Kidney (tissue), 13 donors: ENCODE measurements at regions not wholly inside any gene's neighbourhood (a gene's known extent, or its start where the extent isn't known, plus 50 kb on each side); places are given as distances from the start of the nearest gene placed in this dataset.

Source experiments
- DNase-seq, 5 donors: peaks; one replicate each; pipeline ENCODE4 v3.0.0-alpha.2; 2013 to 2020
- FAIRE-seq: peaks from 2 replicates; lab custom pipeline; 2012; peaks lifted over from hg19 to GRCh38; lab: Jason Lieb, UNC
- H3K27ac ChIP-seq, 2 donors: one replicate each; pipeline ENCODE4 v1.7.0; 2013; ENCODE audit warnings: low read depth in 2 of 2, low read length in 2 of 2, inconsistent platforms in 1 of 2
- H3K27me3 ChIP-seq: one replicate; pipeline ENCODE4 v1.7.1; 2013; ENCODE audit warnings: low read length, inconsistent platforms; ENCODE audit not compliant: control insufficient read depth, insufficient read depth
- H3K36me3 ChIP-seq, 3 donors: one replicate each; pipeline versions ENCODE4 v1.7.0 to v1.7.1; 2013; ENCODE audit warnings: low read length in 3 of 3, control low read depth in 1 of 3, inconsistent platforms in 1 of 3; ENCODE audit not compliant: insufficient read depth in 3 of 3, control insufficient read depth in 2 of 3
- H3K4me1 ChIP-seq, 3 donors: one replicate each; pipeline versions ENCODE4 v1.7.0 to v1.7.1; 2013; ENCODE audit warnings: low read length in 3 of 3, inconsistent platforms in 1 of 3, low read depth in 1 of 3; ENCODE audit not compliant: control insufficient read depth in 2 of 3, insufficient read depth in 2 of 3
- H3K4me3 ChIP-seq, 3 donors: one replicate each; pipeline versions ENCODE4 v1.7.0 to v1.8.1; 2013; ENCODE audit warnings: low read length in 3 of 3, control low read depth in 1 of 3, inconsistent platforms in 1 of 3
- H3K9ac ChIP-seq, 3 donors: one replicate each; pipeline versions ENCODE4 v1.7.0 to v1.7.1; 2013; ENCODE audit warnings: low read length in 3 of 3, control low read depth in 1 of 3, inconsistent platforms in 1 of 3
- H3K9me3 ChIP-seq, 3 donors: one replicate each; pipeline versions ENCODE4 v1.7.0 to v1.7.1; 2013; ENCODE audit warnings: low read length in 3 of 3, control low read depth in 1 of 3, inconsistent platforms in 1 of 3; ENCODE audit not compliant: control insufficient read depth in 2 of 3, insufficient read depth in 1 of 3
- CTCF ChIP-seq: IDR thresholded peaks from 3 replicates; pipeline ENCODE4 v1.5.1; 2012; ENCODE audit warnings: mild to moderate bottlenecking, moderate library complexity, borderline replicate concordance; ENCODE audit not compliant: insufficient read depth; ENCODE audit errors: extremely low read depth
- intact Hi-C: fragments of 100-400 bp; cut with DNase I; formaldehyde crosslinking; loops from one replicate; pipeline ENCODE4 v1.11.1; 2022
- donor health status: control.
- donor health status: control.
- donor health status: control.
- donor health status: control.
- donor health status: control.
- donor health status: DM: yes; HTN: yes; CAD: no.
- donor health status: Normal renal cell carcinoma (clear cell type).

- FAIRE-seq = no peak
- intact Hi-C loops = no loop called here
- TF ChIP-seq CTCF = no peak
- peak in 3 of 5 donors; percentile 50 to 85 (median 71) for DNase-seq
- Histone ChIP-seq H3K4me1 (peaks cover 0 to 3% (median 0%) of the 10 kb centered on the region in 3 donors), H3K27me3 (no peaks in the 10 kb centered on the region), H3K4me3 (no peak overlapping the region), H3K9me3 (no peaks in the 10 kb centered on the region), H3K9ac (no peak overlapping the region), H3K27ac (peak overlapping the region in 1 of 2 donors; percentile 13), H3K36me3 (no peaks in the 10 kb centered on the region)
Observed at GRCh38 chr6:111985202-111985731, 68.6 kb upstream of the CCN6 start.

DNA sequence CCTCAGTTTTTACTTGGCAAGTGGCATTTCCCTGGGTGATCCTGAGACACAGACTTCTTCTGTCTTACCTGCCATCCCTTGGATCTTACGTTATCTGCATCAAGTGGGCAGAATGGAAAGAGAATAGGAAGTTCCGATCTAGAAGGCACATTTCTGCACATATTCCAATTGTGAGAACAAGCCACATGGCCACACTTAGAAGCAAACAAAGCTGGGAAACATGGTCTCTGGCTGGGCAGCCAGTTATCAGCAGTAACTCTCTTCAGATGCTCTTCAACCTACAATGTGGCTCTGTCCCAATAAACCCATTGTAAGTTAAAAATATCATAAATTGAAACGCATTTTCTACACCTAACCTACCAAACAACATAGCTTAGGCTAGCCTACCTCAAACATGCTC is 67.3 kb upstream of the CCN6 start:
- Histone ChIP-seq H3K36me3 (no peaks in the 10 kb centered on the region), H3K4me1 (peaks cover 0 to 3% (median 0%) of the 10 kb centered on the region in 3 donors), H3K4me3 (no peak overlapping the region), H3K9me3 (no peaks in the 10 kb centered on the region), H3K9ac (no peak overlapping the region), H3K27ac (no peak overlapping the region), H3K27me3 (no peaks in the 10 kb centered on the region)
- DNase-seq = no peak
- TF ChIP-seq CTCF = no peak
- no peak for FAIRE-seq
- intact Hi-C loops = no loop called here

- no peaks in the 10 kb centered on the region for H3K9me3 ChIP-seq
- FAIRE-seq = no peak
- no peak overlapping the region for H3K4me3 ChIP-seq
- no peak for DNase-seq
- H3K36me3 ChIP-seq = no peaks in the 10 kb centered on the region
- intact Hi-C loops = no loop called here
- H3K27ac ChIP-seq = no peak overlapping the region
- TF ChIP-seq CTCF = no peak
- H3K27me3 ChIP-seq = no peaks in the 10 kb centered on the region
- peaks cover 0 to 3% (median 0%) of the 10 kb centered on the region in 3 donors for H3K4me1 ChIP-seq
- no peak overlapping the region for H3K9ac ChIP-seq
Observed at GRCh38 chr6:111987295-111987694, 66.6 kb upstream of the CCN6 start.

DNA sequence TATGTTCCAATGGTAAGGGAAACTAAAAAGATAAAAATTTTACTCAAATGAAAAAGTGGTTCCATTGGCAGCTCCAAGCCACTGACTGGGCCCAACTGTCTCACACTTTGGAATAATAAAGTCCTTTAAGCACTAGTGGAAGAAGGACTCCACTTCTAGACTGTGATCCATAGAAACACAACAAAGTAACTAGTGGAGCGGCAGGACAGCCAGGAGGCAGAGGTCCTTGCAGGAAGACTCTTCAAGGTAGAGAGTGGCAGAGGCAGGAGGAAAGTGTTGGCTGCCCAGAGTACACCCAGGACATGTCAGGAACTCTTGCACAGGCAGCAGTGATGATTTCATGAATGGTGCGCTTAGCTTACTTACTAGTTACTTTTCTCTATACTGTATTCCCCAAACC is 65.0 kb upstream of the CCN6 start:
- FAIRE-seq = no peak
- peaks cover 0 to 3% (median 0%) of the 10 kb centered on the region in 3 donors for H3K4me1 ChIP-seq
- intact Hi-C loops = no loop called here
- no peaks in the 10 kb centered on the region for H3K9me3 ChIP-seq
- no peak for DNase-seq
- no peak overlapping the region for H3K9ac ChIP-seq
- no peak overlapping the region for H3K4me3 ChIP-seq
- no peaks in the 10 kb centered on the region for H3K36me3 ChIP-seq
- H3K27me3 ChIP-seq = no peaks in the 10 kb centered on the region
- no peak for TF ChIP-seq CTCF
- no peak overlapping the region for H3K27ac ChIP-seq
